ENCODE measurements at regions not wholly inside any gene's neighbourhood (a gene's known extent, or its start where the extent isn't known, plus 50 kb on each side); places are given as distances from the start of the nearest gene placed in this dataset.

- ATAC-seq, result no peak
Measured at GRCh38 chr1:101730559-101730958, 266.2 kb downstream of the OLFM3 start.

- ATAC-seq, result no peak
Measured at GRCh38 chr1:101732261-101732660, 264.5 kb downstream of the OLFM3 start.

GRCh38 chr1:101733340-101733739, 263.4 kb downstream of the OLFM3 start:
- no peak for ATAC-seq

GRCh38 chr1:101738475-101738874, 258.3 kb downstream of the OLFM3 start:
- ATAC-seq, result no peak

GRCh38 chr1:101739146-101739545, 257.6 kb downstream of the OLFM3 start:
- ATAC-seq, result no peak

- ATAC-seq, result no peak
Measured at GRCh38 chr1:101739826-101740330, 256.8 kb downstream of the OLFM3 start.

GRCh38 chr1:101741910-101742309, 254.8 kb downstream of the OLFM3 start:
- ATAC-seq, result no peak

GRCh38 chr1:101742509-101742908, 254.2 kb downstream of the OLFM3 start:
- ATAC-seq, result no peak

- ATAC-seq, result no peak
Measured at GRCh38 chr1:101745551-101746270, 251.0 kb downstream of the OLFM3 start.

- ATAC-seq, result no peak
Measured at GRCh38 chr1:101748077-101748476, 248.6 kb downstream of the OLFM3 start.
